NCI-H446 (cell line): ENCODE measurements at regions not wholly inside any gene's neighbourhood (a gene's known extent, or its start where the extent isn't known, plus 50 kb on each side); places are given as distances from the start of the nearest gene placed in this dataset.
"Not testable (repeated sequence)": the region's sequence is repeated elsewhere in the genome, so short reads cannot be mapped to it uniquely, and the experiment has no call there.

ENCODE experiments used
- DNase-seq, 2 experiments: peaks; one replicate each; lab custom pipeline; 2025; lab: John Stamatoyannopoulos, UW

GRCh38 chr6:112511441-112511840, 164.3 kb downstream of the RFPL4B start:
- no peak for DNase-seq

DNA sequence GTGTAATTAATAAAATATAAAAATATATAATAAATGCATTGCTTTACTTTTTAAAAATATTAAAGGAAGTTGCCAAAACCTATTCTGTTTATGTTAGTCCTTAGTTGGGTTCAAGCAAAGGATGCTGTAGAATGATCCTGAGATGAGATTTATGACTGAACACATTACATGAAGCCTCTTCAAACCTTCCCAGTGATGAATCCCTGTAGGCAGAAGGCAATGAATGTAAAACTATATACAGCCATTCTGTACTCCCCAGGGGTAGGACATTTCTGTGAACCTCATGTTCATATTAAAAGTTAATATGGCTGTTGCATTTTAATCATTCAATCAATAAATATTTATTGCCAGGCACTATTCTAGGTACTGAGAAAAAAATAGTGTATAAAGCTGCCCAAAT, 166.0 kb downstream of the RFPL4B start:
- no peak for DNase-seq

DNA sequence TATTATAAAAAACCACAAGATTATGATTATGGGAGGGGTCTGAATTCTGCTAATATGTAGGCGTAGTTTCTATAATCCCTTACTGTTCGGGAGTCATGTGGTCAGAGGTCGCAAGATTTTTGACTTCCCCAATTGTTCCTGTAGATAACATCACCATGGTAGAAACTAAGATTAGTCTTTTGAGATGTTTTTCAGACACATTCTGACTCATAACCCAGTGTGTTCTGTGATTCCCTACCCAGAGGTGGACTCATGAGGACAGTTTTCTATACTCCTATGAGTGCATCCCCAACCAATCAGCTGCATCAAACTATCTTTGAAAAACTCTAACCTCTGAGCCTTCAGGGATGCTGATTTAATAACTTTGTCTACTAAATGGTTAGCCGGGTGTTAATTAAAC, 175.5 kb downstream of the RFPL4B start:
- no peak for DNase-seq

DNA sequence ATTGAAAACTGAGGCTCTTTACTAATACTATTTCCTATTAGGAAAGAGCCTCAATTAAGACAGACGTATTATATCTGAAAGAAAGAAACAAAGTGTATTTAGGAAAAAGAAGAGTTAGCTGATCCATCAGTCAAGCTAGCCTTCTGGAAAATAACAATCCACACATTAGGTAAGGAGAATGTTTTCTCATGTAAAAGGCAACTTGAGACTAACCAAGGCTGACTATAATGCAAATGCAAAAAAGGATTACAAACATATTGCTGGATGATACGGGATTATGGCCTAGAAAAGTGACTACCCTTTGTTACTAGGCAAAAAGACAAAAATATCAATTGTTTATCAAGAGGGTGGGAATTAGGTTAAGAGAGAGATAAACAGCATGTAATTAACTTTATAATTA, 176.9 kb downstream of the RFPL4B start:
- DNase-seq, result no peak

GRCh38 chr6:112525749-112526148, 178.6 kb downstream of the RFPL4B start:
- DNase-seq, result no peak

DNA sequence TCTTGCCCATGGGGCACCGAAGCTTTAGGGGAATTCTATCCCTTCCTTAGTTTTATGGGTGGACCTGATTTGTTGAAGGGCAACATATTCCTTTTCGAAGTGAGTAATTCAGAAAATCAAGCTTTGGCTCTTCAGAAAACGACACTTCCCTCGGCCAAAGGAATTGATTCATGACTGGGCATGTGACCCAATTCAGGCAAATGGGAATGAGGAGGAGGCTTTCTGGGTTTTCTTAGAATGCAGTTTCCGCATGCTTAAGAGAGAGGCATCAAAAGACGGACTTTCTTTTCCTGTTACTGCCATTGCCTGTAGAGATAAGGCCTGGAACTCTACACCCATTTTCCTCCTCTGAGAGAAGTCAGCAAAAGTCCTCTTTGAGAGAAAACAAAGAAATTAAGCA, 179.5 kb downstream of the RFPL4B start:
- DNase-seq, result no peak

GRCh38 chr6:112528306-112528705, 181.2 kb downstream of the RFPL4B start:
- DNase-seq, result not testable (repeated sequence)

DNA sequence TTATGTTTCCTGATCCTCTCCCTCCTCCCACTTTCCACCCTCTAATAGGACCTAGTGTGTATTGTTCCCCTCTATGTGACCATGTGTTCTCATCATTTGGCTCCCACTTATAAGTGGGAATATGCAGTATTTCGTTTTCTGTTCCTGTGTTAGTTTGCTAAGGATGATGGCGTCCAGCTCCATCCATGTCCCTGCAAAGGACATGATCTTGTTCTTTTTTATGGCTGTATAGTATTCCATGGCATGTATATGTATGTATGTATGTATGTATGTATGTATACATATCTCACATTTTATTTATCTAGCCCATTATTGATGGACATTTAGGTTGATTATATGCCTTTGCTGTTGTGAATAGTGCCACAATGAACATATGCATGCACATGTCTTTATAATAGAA, 188.7 kb downstream of the RFPL4B start:
- no peak for DNase-seq

- DNase-seq, result no peak
These were observed 192.2 kb downstream of the RFPL4B start for GRCh38 chr6:112539355-112539754.

DNA sequence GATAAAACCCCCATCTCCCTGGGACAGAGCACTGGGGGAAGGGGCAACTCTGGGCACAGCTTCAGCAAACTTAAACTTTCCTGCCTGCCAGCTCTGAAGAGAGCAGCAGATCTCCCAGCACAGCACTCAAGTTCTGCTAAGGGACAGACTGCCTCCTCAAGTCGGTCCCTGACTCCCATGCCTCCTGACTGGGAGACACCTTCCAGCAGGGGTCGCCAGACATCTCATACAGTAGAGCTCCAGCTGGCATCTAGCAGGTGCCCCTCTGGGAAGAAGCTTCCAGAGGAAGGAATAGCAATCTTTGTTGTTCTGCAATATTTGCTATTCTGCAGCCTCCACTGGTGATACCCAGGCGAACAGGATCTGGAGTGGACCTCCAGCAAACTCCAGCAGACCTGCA, 194.7 kb downstream of the RFPL4B start:
- DNase-seq, result not testable (repeated sequence)

- not testable (repeated sequence) for DNase-seq
These were observed 200.4 kb downstream of the RFPL4B start for GRCh38 chr6:112547321-112548085.

DNA sequence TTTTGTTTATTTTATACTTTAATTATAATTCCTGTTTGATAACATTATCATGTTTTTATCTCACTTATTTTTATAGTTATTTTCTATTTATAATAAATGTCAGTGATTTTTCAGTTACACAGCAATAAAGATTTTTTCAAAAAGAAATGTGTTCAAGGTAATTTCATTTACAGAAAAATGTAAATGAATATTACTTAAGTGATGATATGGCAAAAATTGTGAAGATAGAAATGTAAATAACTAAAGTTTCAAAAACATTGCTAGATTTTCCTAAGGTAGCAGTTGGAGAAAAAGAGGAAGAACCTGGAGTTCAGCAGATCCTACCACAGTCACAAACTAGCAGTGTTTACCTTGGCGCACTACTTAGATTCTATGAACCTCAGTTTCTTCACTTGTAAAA, 202.6 kb downstream of the RFPL4B start:
- no peak for DNase-seq

- DNase-seq, result no peak
These were observed 210.3 kb downstream of the RFPL4B start for GRCh38 chr6:112557435-112557834.

DNA sequence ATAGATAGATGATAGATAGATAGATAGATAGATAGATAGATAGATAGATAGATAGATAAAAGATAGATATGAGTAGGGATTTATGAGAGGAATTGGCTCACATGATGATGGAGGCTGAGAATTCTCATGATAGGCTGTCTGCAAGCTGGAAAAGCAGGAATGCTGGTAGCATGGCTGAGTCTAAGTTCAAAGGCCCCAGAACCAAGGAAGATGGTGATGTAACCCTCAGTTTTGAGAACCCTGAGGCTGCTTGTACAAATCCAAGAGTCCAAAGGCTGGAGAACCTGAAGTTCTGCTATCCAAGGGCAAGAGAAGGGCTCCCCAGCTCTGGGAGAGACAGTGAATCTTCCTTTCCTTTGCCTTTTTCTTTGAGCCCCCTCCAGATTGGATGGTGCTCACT, 210.8 kb downstream of the RFPL4B start:
- DNase-seq, result no peak

DNA sequence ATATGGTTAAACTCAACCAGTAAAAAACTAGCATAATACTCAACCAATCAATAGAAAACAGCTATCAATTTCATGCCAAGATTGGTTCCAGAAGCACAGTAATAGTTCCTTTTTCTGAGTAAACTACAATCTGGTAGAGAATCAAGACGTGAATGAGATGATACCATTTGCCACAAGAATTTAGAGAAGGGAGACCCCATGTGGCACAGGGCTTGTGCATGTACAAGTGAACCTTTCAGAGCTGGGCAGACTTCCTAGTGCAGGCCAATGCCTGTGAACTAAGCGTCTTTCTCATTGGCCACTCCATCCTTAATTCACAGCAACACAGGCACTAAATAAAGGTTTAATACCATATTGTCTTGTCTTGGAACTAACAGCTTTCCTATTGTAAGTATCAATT, 213.5 kb downstream of the RFPL4B start:
- no peak for DNase-seq

DNA sequence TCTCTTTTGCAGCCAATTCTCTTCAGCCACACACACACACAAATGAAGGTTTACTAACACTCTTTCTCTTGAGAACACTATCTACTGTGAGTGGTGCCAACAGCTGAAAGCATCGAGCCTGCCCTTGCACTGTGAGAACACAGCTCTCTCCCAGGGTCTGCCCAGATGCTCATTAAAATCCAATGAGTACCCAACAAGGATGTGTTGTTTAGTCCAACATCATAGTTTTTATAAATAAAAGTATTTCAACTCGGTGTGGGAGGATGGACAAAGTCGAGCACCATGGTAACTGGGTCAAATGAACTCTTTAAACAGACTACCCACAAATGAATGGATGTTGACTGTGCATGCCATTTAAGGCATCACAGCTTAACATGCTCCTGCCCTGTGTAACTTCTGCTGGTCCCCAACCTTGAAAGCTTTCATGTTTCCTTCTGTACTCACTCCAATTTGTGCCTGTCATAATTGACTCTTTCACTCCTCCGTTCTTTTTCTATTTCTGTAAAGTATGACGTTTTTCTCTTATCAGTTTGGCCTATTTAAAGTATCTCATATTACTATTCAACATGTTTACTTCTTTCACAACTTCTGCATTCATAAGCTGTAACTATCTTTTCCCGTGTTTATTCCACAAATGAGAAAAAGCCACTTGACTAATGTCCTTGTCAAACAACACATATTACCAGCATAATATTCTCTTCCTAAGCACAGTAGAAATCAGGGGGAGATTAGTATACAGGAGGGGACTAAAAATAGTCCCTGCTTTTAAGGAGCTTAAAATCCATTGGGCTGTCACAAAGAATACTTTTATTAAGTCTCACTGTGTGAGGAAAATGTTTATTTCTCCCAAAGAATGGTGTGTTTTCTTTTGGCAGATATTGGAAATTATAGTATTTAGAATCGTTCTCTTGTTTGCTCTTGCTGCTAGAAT, 215.4 kb downstream of the RFPL4B start:
- DNase-seq, result no peak

DNA sequence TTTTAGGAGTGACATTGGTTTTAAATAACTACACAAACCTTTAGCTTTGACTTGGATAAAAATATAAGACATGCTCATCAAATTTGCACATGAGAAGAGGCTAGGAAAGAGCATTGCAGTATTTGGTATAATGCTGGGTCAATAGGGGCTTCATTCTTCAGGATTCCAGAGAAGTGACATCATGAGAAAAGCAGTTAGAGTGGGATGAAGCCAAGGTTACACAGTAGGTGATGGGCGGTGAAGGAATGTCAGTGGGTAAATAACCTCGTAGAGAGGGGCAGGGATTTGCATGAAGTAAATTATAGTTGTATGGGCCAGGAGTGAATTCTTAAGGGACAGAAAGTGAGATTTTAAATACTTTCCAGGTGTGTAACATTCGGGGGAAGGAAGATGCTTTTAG, 216.2 kb downstream of the RFPL4B start:
- no peak for DNase-seq

GRCh38 chr6:112568066-112568465, 220.9 kb downstream of the RFPL4B start:
- no peak for DNase-seq

DNA sequence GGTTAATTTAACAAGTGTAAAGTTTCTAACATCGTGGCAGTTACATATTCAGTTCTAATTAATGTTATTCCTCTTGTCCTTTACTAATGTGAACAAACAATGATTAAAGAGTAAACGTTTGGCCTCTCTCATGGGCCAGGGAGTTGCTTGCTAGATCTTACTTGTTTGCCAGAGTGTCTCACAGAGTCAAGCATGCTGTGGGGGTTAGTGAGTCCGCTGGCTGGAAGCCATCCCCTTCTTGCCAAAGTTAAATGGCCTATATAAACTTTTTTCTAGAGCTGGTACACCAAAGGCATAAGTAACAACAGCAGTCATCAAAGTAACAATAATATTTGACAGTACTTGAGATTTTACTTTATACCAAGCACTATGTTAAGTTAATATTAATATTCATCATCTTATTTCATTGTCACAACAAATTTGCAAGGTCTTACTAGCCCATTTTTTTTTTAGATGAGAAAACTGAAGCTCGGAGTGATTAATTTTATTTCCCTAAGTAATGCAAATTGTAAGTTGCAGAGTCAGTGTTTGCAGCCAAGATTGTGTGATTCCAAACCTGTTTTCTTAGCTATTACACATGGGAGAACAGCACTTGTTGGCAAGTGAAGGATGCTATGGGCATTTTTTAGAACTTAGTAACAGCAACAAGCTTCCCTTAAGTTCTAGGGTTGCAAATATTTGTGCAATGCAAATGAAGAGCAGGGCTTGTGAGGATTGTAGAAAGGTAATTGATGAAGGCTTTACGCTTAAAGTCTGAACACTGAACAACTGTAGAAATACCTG, 224.5 kb downstream of the RFPL4B start:
- peak; percentile 31 to 69 for DNase-seq

- DNase-seq, result no peak
These were observed 227.1 kb downstream of the RFPL4B start for GRCh38 chr6:112574190-112574589.

DNA sequence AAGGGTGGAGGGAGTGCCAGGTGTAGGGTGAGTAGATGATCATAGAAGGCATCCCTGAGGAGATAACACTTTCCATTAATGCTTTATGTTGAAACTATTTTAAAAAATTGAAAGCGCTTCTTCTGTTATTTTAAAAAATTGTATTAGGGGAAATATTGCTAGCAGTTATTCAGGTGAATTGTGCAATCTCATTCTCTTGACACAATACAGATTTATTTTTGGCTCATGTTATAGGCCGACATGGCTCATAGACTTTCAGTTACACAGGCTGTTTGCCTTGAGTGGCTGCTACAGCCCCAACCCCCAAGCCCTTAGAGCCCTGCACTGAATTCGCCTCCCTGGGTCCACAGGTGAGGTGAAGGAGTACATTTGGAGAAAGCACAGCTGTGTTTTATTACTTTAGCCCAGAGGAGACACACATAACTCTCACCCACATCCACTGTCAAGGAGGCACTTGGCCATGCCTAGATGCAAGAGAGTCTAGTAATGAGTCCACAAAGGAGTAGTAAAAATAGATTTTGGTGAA, 228.2 kb downstream of the RFPL4B start:
- DNase-seq, result no peak

GRCh38 chr6:112576423-112576822, 229.3 kb downstream of the RFPL4B start:
- no peak for DNase-seq
